Panc1 (cell line): ENCODE measurements at regions not wholly inside any gene's neighbourhood (a gene's known extent, or its start where the extent isn't known, plus 50 kb on each side); places are given as distances from the start of the nearest gene placed in this dataset.
"Not testable (repeated sequence)": the region's sequence is repeated elsewhere in the genome, so short reads cannot be mapped to it uniquely, and the experiment has no call there.

Experiments
- ATAC-seq: fragments of 200-7000 bp; cut with Tn5 transposase; 2 replicates; pipeline ENCODE4 v1.9.1; 2020; ENCODE audit warnings: mild to moderate bottlenecking, moderate library complexity
- BruUV-seq: library from RNA; stranded (reverse); fragments of 400-500 nt; replicated peaks from 2 replicates; lab custom pipeline; 2021; lab: Mats Ljungman, UMichigan
- CTCF ChIA-PET: fragments of 300-600 bp; sonication (Branson Sonifier 250); formaldehyde crosslinking; loops from one replicate; lab custom pipeline; 2022; ENCODE audit warnings: antibody characterized with exemption; lab: Charles Lee
- POLR2A ChIA-PET: fragments of 300-600 bp; sonication (Branson Sonifier 250); formaldehyde crosslinking; loops from one replicate; lab custom pipeline; 2022; ENCODE audit warnings: antibody characterized with exemption; lab: Charles Lee
- DNase-seq: peaks from one replicate; pipeline ENCODE4 v3.0.0-alpha.2; 2010; ENCODE audit warnings: low read depth, low spot score
- H3K27ac ChIP-seq: 2 replicates; pipeline ENCODE4 v1.5.1; 2011; ENCODE audit warnings: mild to moderate bottlenecking, low read length, inconsistent platforms
- H3K27me3 ChIP-seq: fragments of 200-500 bp; sonication (Bioruptor generic); 2 replicates; pipeline ENCODE4 v1.6.0; 2014; ENCODE audit warnings: low read length, inconsistent platforms; ENCODE audit not compliant: control insufficient read depth, insufficient read depth
- H3K36me3 ChIP-seq: fragments of 200-500 bp; sonication (Bioruptor generic); 2 replicates; pipeline ENCODE4 v1.5.1; 2014; ENCODE audit warnings: inconsistent platforms, mild to moderate bottlenecking, low read length, moderate library complexity; ENCODE audit not compliant: control insufficient read depth, insufficient read depth
- H3K4me1 ChIP-seq: 2 replicates; pipeline ENCODE4 v1.5.1; 2011; ENCODE audit warnings: inconsistent platforms, mild to moderate bottlenecking, low read length, moderate library complexity; ENCODE audit not compliant: control insufficient read depth, insufficient read depth
- H3K4me3 ChIP-seq, 2 experiments: 2 replicates each; pipeline ENCODE4 v1.5.1; 2011 to 2012; ENCODE audit warnings: low read depth in 2 of 2, low read length in 2 of 2, mild to moderate bottlenecking in 2 of 2, inconsistent platforms in 1 of 2, moderate library complexity in 1 of 2
- H3K9me3 ChIP-seq: fragments of 200-500 bp; sonication (Bioruptor generic); 2 replicates; pipeline ENCODE4 v1.5.1; 2014; ENCODE audit warnings: low read depth, mild to moderate bottlenecking, inconsistent platforms, low read length, moderate library complexity; ENCODE audit not compliant: control insufficient read depth, insufficient read depth
- in situ Hi-C: cut with HindIII; loops from 2 replicates; pipeline ENCODE4 v1.10.0; 2016; ENCODE audit warnings: low sequenced_read_pairs, low pct_unique_long_range_greater_than_20kb
- intact Hi-C: fragments of 100-400 bp; cut with micrococcal nuclease; formaldehyde crosslinking; loops from one replicate; pipeline ENCODE4 v1.10.0; 2022; ENCODE audit not compliant: unreplicated experiment

GRCh38 chr5:99509064-99509463 is 580.3 kb upstream of the CHD1 start:
- H3K27ac ChIP-seq, DNase-seq, H3K4me3 ChIP-seq, H3K9me3 ChIP-seq, H3K27me3 ChIP-seq, ATAC-seq, CTCF ChIA-PET, H3K36me3 ChIP-seq, intact Hi-C loops, BruUV-seq, in situ Hi-C loops, POLR2A ChIA-PET, H3K4me1 ChIP-seq: not testable (repeated sequence)

- H3K27ac ChIP-seq, intact Hi-C loops, H3K27me3 ChIP-seq, H3K4me1 ChIP-seq, DNase-seq, ATAC-seq, H3K4me3 ChIP-seq, POLR2A ChIA-PET, H3K36me3 ChIP-seq, in situ Hi-C loops, H3K9me3 ChIP-seq, CTCF ChIA-PET, BruUV-seq: not testable (repeated sequence)
Observed at GRCh38 chr5:99495456-99495855, 566.6 kb upstream of the CHD1 start.

GRCh38 chr5:99478450-99478849 is 549.6 kb upstream of the CHD1 start:
- H3K9me3 ChIP-seq, H3K36me3 ChIP-seq, CTCF ChIA-PET, H3K27ac ChIP-seq, BruUV-seq, H3K4me1 ChIP-seq, POLR2A ChIA-PET, DNase-seq, H3K27me3 ChIP-seq, H3K4me3 ChIP-seq, ATAC-seq, in situ Hi-C loops, intact Hi-C loops: not testable (repeated sequence)

GRCh38 chr5:99473328-99473727 is 544.5 kb upstream of the CHD1 start:
- H3K36me3 ChIP-seq, POLR2A ChIA-PET, H3K27me3 ChIP-seq, H3K9me3 ChIP-seq, intact Hi-C loops, H3K27ac ChIP-seq, BruUV-seq, H3K4me1 ChIP-seq, in situ Hi-C loops, H3K4me3 ChIP-seq, CTCF ChIA-PET, ATAC-seq, DNase-seq: not testable (repeated sequence)

- intact Hi-C loops, BruUV-seq, H3K4me3 ChIP-seq, CTCF ChIA-PET, DNase-seq, ATAC-seq, in situ Hi-C loops, H3K27ac ChIP-seq, H3K9me3 ChIP-seq, H3K4me1 ChIP-seq, H3K36me3 ChIP-seq, H3K27me3 ChIP-seq, POLR2A ChIA-PET: not testable (repeated sequence)
Observed at GRCh38 chr5:99471726-99472125, 542.9 kb upstream of the CHD1 start.

GRCh38 chr5:99471178-99471577 is 542.4 kb upstream of the CHD1 start:
- H3K27ac ChIP-seq, ATAC-seq, intact Hi-C loops, H3K4me1 ChIP-seq, H3K4me3 ChIP-seq, in situ Hi-C loops, BruUV-seq, POLR2A ChIA-PET, H3K9me3 ChIP-seq, H3K36me3 ChIP-seq, DNase-seq, H3K27me3 ChIP-seq, CTCF ChIA-PET: not testable (repeated sequence)

GRCh38 chr5:99470636-99471035 is 541.8 kb upstream of the CHD1 start:
- POLR2A ChIA-PET, H3K27ac ChIP-seq, DNase-seq, ATAC-seq, H3K4me3 ChIP-seq, intact Hi-C loops, H3K4me1 ChIP-seq, H3K36me3 ChIP-seq, in situ Hi-C loops, CTCF ChIA-PET, H3K27me3 ChIP-seq, H3K9me3 ChIP-seq, BruUV-seq: not testable (repeated sequence)
